HG03175 (cell line): ENCODE measurements at regions not wholly inside any gene's neighbourhood (a gene's known extent, or its start where the extent isn't known, plus 50 kb on each side); places are given as distances from the start of the nearest gene placed in this dataset.
"Not testable (repeated sequence)": the region's sequence is repeated elsewhere in the genome, so short reads cannot be mapped to it uniquely, and the experiment has no call there.

ENCODE experiments used
- ATAC-seq: cut with Tn5 transposase; IDR thresholded peaks from one replicate; pipeline ENCODE4 v1.9.1; 2021; ENCODE audit warnings: mild to moderate bottlenecking, moderate library complexity; ENCODE audit not compliant: unreplicated experiment

GRCh38 chr3:25844891-25845290 is 55.0 kb downstream of the OXSM start:
- no peak for ATAC-seq

DNA sequence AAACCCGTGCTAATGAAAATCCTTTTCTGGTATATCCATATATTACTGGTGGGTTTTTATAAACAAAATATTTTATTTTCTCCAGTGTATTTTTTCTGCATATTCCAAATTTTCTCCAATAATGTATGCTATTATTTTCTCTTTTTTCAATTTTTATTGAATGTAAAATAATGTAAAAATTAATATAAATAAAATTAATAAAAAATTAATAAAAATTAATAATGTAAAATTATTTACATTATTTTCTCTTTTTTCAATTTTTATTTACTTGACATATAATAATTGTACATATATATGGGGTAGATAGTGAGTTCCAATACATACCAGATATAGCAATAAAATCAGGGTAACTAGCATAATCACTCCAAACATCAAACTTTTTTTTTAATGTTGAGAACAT is 56.4 kb downstream of the OXSM start:
- ATAC-seq = no peak

- no peak for ATAC-seq
Measured at GRCh38 chr3:25849091-25849490, 59.2 kb downstream of the OXSM start.

DNA sequence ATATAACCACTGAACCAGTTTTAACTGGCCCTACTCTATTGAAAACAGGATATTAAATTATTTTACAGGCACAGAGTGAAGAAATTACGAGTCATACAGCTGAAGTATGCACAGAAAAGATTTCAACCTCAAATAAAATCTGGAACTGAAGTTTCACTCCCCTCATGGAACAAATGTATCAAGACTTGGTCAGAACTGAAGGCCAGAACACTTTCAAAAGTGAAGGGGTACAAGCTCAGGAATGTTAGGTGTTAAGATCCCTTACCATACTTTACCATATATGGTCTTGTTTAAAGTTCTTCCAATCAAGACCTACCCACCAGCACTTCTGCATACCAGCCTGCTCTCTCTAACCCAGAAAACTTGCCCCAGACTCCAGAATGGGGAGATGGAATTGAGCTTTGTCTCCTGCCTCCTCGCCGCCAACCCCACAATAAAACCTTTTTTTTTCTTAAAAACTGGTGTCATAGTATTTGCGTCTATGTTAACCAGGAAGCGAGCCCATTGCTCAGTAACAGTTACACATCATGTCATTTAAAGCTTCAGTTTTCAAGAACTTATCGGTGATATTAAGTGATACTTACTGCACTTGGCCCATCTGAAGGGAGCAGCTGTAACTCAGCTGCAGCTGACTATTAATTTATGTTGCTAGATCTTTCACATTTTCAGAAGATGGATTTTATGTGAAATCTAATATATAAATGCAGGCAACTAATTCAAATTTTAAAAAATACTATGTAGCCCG is 59.9 kb downstream of the OXSM start:
- no peak for ATAC-seq

GRCh38 chr3:25851693-25852259 is 61.9 kb downstream of the OXSM start:
- not testable (repeated sequence) for ATAC-seq

- ATAC-seq = no peak
Measured at GRCh38 chr3:25854214-25854613, 64.3 kb downstream of the OXSM start.

GRCh38 chr3:25854635-25855034 is 64.7 kb downstream of the OXSM start:
- ATAC-seq = no peak

DNA sequence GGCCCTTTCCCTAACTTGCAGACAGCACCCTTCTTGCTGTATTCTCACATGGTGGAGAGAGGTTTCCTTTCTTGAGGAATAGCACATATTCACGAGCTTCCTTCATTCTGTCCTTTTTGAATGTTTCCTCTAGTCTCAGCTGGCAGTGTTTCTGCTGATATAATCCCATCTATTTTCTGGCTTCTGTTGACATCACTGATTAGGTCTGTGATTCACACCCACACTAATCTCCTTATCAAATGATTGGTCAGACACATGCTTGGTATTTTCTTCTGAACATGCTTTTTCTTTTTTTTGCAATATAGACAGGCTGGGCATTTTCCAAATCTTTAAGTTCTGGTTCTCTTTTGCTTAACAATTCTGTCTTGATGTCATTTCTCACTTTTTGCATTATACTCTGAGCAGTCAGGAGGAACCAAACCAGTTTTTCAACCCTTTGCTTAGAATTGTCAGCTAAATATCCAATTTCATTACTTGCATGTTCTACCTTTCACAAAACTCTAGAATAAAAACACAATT is 65.4 kb downstream of the OXSM start:
- no peak for ATAC-seq

GRCh38 chr3:25856902-25857518 is 67.1 kb downstream of the OXSM start:
- ATAC-seq = peak; percentile 94

GRCh38 chr3:25861566-25861965 is 71.7 kb downstream of the OXSM start:
- no peak for ATAC-seq

DNA sequence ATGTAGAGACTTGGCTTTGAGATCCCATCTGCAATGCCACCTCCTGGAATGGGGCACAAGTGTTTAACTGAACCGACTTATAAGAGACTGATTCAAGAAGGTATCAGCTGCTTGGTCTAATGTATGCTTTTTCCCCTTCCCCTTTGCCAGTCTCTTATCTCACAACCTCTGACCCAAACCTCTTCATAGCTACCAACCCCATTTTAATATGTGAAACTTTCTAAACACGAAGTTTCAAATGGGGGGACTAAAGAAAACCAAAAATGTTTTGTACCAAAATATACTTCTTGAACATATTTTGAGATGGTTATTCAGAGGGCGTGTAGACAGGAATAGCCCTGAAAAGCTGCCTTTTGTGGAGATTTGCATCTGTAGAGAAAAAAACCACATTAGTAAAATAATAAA is 73.1 kb downstream of the OXSM start:
- ATAC-seq = peak; percentile 55

DNA sequence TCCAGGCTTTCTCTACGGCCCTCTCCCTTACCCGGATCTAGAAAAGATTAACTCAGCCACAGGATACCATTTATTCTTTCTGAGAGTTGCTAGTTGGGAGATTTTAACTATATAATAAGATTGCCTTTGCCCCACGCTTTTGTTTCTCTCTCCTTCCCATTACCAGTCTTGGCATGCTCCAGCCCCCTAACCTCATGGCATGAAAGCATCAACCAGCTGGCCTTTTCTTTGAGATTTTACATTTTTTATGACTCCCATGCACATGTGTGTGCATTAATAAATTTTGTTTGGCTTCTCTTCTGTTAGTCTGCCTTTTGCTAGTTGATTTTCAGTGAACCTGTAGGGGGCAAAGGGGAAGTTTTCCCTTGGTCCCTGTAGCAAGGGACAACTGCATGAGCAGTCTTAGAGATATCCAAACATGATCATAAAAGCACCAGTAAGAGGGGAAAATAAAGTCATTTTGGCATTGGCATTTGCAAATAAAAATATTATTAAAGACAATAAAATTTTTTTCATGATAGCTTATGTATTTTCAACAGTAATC is 73.6 kb downstream of the OXSM start:
- ATAC-seq = peak; percentile 44

DNA sequence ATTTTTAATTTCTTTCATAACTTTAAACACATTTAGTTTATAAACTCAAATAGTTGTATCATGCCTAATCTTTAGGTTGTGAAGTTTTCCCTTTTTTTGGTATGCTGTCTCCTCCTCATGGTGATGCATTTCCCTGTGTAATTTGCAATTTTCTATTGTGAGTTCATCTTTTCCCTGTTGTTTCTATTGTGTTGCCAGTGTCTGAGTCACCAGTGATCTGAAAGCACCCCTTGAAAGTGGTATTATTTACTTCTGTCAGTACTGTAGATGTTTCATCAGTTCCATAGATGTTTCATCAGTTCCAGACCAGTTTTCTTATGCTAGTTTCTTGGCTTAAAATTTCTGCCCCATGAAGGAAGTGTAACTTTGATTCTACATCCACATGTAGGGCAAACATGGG is 80.6 kb downstream of the OXSM start:
- ATAC-seq = no peak

GRCh38 chr3:25872200-25872877 is 82.4 kb downstream of the OXSM start:
- peak; percentile 94 for ATAC-seq

DNA sequence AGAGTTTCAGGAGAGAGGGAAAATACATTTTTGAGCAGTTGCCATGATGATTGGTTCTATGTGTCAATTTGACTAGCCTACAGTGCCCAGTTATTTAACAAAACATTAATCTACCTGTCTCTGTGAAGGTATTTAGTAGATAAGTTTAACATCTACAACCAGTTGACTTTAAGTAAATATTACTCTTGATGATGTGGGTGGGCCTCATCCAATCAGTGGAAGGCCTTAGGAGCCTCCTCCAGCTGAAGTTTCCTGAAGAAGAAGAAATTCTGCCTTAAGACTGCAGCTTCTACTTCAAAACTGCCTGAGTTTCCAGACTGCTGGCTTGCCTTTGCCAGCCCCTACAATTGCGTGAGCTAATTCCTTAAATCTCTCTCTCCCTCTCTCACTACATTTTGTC is 93.6 kb downstream of the OXSM start:
- ATAC-seq = no peak

DNA sequence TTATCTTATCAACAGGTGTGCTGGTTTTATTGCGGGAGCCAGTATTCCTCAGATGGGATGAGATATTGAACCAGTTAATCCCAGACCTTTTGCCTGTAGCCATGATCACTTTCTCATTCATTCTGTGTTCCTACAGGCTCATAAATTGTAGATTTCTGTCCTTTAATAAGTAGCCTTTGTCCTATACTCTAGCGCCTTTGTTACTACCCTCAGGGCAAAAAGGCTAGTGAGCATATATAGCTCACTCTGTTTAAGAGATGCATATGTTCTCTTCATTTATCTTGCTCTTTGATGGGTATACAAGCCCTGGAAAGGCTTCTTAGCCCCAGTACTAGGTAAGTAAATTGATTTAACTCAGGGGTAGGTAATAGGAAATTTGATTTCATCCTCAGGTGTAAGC is 95.1 kb downstream of the OXSM start:
- no peak for ATAC-seq

DNA sequence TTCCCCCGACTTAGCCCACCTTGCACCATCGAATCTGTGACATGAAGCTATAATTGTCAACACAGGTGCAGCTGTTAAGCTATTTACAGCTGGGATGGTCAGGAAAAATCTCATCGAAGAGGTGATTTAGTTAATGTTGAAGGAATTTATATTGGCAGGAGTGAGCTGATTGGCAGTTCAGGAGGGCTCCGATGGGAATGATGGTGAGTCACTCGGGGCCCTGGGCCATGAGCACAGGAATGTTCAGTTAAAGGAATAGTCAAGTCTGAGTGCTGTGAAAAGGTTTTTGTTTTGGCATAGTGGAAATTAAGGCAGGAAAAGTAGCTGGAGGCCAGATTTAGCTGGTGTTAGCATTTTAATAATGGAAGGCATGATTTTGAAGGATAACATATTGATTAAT is 95.7 kb downstream of the OXSM start:
- ATAC-seq = no peak

GRCh38 chr3:25887907-25888306 is 98.0 kb downstream of the OXSM start:
- ATAC-seq = no peak

DNA sequence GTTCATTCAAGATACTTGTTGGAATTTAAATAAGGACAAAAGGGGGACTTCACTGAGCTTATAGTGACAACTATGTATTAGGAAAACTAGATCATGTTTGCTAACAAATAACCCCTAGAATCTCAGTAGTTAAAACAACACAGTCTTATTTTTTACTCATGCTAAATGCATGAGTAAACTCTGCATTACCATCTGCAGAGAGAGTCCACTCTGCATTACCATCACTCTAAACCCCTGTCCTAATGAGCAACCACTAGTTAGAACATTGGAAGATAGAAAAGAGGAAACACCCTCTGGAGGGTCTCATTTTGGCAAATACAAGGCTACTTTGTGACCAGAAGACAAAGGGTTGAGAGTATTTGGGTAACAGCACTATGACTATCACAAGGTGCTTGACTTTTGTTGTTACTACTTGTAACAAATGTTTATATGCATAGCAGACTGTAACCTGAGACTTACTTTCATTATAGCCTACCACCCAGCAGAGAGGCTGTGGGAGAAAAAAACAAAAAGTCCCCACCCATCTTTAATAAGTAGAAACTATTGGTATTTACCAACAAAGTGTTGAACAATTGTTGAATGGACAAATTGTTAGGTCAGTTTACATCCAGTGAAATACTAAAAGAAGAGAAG is 99.1 kb downstream of the OXSM start:
- no peak for ATAC-seq

GRCh38 chr3:25889525-25889917 is 99.6 kb downstream of the OXSM start:
- ATAC-seq = no peak

GRCh38 chr3:25894101-25894500 is 104.2 kb downstream of the OXSM start:
- no peak for ATAC-seq
